ENCODE measurements at regions not wholly inside any gene's neighbourhood (a gene's known extent, or its start where the extent isn't known, plus 50 kb on each side); places are given as distances from the start of the nearest gene placed in this dataset.
"Not testable (repeated sequence)": the region's sequence is repeated elsewhere in the genome, so short reads cannot be mapped to it uniquely, and the experiment has no call there.

DNA sequence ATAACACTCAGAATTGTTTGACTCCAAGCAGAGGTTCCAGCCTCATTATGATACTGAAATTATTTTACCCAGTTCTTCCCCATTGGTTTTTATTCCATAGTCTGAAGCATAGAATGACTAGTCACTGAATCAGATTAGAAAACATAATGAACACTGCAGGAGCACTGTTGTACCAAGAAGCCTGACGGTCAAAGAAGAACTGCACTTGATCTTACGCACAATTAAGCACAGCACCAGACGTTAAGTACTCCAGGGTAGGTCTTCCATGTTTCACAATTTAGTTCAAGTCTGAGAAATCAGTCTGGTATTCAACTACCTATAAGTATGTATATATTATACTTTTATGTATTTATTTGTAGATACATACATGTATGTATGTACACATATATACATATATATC lies 973.5 kb upstream of the SPRY2 start:
- DNase-seq = no peak

DNA sequence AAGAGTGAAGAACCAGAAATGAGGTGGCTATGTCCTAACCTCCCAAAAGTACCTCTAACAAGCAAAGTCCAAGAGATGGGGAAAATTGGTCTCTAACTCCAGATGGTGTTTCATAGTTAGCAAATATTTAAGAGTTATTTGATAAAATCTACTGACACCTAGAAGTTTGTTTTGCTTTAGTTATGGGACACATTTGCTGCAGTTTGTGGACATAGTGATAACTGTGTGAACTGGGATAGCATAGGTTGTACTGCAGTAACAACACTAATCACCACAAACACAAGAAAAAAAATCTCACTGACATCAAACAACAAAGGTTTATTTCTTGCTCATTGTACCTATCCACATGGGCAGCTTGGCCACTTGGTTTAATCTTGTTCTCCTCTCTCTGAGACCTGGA lies 965.0 kb upstream of the SPRY2 start:
- DNase-seq = no peak

DNA sequence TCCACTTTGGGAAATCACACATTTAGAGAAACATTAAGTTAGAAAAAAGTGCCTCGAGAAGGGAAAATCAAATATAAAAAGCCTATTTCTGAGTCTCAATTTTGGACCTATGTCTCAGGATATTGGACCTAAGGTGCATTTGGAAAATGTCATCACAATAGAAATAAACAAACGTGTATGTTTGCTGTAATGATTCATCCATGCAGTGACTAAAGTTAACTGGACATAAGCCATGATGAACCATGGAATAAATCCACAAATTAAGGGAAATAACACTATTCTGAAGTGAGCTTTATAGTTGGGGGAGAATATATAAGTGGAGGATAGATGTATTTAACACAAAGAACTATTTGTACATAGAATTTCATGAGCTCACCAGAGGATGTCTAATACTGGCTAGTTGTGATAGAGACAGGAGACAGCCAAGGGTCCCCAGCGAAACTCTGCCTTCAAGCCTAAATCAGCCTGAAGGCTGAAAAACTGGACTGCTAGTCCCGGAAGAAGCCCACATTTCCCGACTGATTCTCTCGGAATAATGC lies 963.3 kb upstream of the SPRY2 start:
- DNase-seq = no peak

GRCh38 chr13:81302677-81303076 lies 961.8 kb upstream of the SPRY2 start:
- DNase-seq = no peak

GRCh38 chr13:81302125-81302524 lies 961.2 kb upstream of the SPRY2 start:
- no peak for DNase-seq

GRCh38 chr13:81295177-81295576 lies 954.3 kb upstream of the SPRY2 start:
- DNase-seq = no peak

DNA sequence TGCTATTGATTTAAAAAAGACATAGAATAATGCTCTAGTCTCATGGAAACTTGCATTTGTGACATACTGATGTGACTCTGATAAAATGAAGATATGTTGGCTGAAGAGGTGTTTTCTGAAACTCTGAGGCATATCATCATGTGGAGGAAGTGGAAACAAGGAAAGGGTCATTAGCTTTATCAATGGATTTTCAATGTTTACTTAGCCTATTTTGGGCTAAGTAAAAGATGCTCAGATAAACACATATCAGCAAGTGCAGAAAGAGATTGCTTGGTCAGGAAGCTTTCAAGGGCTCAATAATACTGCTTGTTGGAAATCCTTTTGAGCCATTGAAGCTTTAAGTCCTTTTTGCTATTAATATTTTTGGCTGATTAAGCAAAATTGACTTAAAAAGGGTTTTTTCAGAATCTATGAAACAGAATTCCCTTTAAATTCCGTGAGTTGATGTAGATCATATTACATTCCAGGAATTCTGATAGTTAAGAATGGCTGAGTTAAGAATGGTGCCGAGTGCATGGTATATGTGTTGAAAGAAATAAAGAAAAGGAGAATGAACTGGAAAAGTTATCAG lies 952.8 kb upstream of the SPRY2 start:
- no peak for DNase-seq

- DNase-seq = no peak
Measured at GRCh38 chr13:81283561-81283960, 942.6 kb upstream of the SPRY2 start.

DNA sequence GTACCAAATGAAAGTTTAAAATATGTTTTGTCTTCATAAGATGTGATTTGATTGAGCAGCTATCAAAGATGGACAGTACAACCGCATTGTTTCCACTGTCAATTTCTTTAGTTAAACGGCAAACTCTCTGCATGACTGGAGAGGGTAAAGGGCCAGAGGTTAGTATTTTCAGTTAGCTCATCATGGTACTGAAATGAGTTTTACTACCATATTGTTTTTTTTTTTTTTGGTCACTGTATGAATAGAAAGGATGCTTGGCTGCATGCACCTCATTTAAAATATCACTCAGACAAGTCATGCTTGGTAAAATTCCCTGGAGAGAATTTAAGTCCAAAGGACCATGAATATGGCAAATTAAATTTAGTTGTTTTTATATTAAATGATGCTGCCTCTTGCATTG lies 942.1 kb upstream of the SPRY2 start:
- no peak for DNase-seq

DNA sequence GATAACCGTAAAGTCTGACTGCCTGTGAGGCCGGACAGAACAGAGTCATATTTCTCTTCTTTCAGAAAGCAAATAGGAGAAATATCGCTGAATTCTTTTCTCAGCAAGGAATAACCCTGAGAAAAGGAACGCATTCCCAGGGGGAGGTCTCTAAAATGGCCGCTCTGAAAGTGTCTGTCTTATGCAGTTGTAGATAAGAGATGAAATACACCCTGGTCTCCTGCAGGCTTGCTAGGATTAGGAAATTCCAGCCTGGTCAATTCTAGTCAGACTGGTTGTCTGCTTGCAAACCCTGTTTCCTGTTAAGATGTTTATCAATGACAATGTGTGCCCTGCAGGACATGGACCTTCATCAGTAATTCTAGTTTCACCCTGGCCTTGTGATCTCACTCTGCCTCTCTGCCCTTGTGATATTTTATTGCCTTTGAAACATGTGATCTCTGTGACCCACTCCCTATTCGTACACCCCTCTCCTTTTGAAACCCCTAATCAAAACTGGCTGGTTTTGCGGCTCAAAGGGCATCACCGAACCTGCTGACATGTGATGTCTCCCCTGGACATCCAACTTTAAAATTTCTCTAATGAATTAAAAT lies 934.8 kb upstream of the SPRY2 start:
- DNase-seq = no peak

DNA sequence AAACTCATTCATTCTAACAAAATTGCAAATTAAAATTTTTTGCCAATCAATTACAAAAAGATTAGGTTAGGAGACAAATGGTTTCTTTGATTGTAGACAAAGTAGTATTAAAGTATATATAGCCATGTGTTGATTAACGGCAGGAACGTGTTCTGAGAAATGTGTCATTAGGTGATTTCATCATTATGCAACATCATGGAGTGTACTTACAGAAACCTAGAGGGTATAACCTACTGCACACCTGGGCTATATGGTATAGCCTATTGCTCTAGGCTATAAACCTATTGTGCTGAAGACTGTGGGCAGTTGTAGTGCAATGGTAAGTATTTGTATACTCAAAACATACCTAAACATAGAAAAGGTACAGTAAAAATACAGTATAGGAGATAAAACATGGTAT lies 906.8 kb upstream of the SPRY2 start:
- no peak for DNase-seq

DNA sequence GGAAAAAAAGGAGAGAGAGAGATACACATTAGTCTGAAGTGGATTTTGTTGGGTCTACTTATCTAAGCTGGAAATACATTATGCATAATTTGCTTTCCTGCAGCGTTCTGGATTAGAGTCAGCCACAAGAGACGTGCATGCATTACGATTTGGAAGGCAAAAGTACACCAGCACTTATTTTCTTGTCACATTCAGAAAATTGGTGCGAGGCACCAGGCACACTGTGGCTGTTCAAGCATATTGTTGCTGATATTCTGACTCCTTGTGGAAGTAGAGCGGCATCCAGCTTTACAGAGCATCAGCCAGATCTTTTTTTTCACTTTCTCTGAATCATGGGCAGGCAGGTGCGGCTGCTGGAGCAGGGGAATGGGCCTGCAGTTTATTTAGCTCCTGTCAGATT lies 905.6 kb upstream of the SPRY2 start:
- no peak for DNase-seq

GRCh38 chr13:81244011-81244410 lies 903.1 kb upstream of the SPRY2 start:
- DNase-seq = no peak

GRCh38 chr13:81230386-81230785 lies 889.5 kb upstream of the SPRY2 start:
- no peak for DNase-seq

GRCh38 chr13:81226830-81227229 lies 885.9 kb upstream of the SPRY2 start:
- DNase-seq = not testable (repeated sequence)

GRCh38 chr13:81224209-81224833 lies 883.4 kb upstream of the SPRY2 start:
- no peak for DNase-seq

DNA sequence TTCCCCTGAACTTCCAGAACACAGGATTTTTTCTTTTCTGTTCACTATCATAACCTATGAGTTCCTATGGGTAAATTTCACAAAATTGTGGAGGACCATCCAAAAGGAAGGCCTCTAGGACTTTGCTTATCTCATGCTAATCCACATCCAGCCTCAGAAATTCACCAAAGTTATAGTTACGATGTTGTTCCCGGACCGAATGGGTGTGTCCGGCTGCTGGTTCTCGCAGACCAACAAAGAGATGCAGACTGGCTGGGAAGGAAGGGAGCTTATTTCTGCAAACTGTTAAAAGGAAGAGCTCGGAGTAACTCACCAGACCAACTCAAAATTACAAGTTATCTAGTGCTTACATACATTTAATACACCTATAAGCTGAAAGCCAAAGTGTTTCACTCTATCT lies 882.9 kb upstream of the SPRY2 start:
- no peak for DNase-seq

GRCh38 chr13:81211713-81212112 lies 870.8 kb upstream of the SPRY2 start:
- no peak for DNase-seq

GRCh38 chr13:81207636-81208035 lies 866.7 kb upstream of the SPRY2 start:
- no peak for DNase-seq

DNA sequence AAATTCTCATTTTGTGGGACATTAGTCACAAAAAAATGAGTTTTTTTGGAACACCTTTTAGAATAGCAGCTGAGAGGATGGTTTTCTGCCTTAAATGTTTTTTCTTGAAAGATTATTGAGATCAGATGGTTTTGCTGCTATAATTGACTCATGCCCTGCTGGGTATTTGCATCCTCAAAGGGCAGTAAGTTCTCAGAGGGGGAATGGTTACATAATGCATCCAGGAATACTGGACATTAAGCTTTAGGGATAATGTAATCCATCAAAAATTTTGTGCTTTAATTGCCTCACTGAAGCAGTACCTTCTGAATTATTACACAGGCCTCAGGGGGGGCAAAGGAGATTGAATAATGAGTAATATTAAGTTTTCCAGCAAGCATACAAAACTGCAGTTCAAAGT lies 866.3 kb upstream of the SPRY2 start:
- DNase-seq = no peak

- DNase-seq = no peak
Measured at GRCh38 chr13:81203783-81204182, 862.9 kb upstream of the SPRY2 start.

DNA sequence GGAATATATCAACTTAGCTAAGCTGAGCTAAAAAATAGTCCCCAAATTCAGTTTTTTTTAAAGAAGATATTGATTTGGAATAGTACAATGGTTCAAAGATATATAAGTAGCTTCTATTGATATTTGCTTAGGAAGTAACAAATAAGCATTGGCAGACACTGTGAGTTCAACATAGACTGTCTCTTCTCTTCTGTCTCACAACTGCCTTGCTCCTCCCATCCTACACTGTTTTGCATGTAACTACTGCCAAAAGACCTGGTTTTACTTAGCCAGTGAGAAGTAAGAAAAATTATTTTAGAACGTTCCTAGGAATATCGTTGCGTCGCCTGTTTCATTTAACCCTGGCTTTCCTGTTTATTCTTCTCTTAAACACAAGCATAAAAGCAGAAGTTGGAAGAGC lies 859.0 kb upstream of the SPRY2 start:
- DNase-seq = no peak

- DNase-seq = no peak
Measured at GRCh38 chr13:81197966-81198365, 857.0 kb upstream of the SPRY2 start.

DNA sequence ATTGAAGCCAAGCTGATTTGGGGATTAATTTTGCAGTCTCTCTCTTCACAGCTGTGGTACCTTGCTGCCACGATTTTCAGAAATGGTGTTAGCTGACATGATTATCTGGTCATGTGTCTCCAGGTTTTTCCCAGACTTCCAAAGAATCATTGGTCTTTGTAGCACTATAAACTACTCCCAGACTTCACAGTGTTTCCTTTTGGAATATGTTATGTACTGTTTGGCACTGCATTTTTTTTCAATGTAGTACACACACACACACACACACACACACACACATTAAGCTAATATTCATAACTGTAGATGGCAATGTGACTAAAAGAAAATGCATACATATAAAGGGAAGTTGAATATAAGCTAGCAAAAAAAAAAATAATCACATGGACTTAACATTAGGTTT lies 856.6 kb upstream of the SPRY2 start:
- DNase-seq = no peak

DNA sequence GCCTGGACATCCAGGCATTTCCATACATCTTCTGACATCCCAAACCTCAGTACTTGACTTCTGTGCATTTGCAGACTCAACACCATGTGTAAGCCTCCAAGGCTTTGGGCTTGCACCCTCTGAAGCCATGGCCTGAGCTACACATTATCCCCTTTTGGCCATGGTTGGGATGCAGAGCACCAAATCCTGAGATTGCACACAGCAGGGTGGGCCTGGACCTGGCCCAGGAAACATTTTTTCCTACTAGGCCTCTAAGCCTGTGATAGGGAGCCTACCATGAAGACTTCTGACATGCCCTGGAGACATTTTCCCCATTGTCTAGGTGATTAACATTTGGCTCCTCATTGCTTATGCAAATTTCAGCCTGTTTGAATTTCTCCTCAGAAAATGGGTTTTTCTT lies 853.4 kb upstream of the SPRY2 start:
- no peak for DNase-seq
